ENCODE measurements at regions not wholly inside any gene's neighbourhood (a gene's known extent, or its start where the extent isn't known, plus 50 kb on each side); places are given as distances from the start of the nearest gene placed in this dataset.

GRCh38 chr2:107625982-107626381 is 200.7 kb upstream of the RGPD4 start:
- H3K27ac Mint-ChIP-seq (ENCODE audit: low read depth, unreplicated experiment): no peak overlapping the region
- peaks cover 19% of the 10 kb centered on the region for H3K9me3 Mint-ChIP-seq (ENCODE audit: unreplicated experiment)
- no peaks in the 10 kb centered on the region for H3K4me1 Mint-ChIP-seq (ENCODE audit: insufficient read depth, unreplicated experiment)
- H3K36me3 Mint-ChIP-seq (ENCODE audit: insufficient read depth, unreplicated experiment): no peaks in the 10 kb centered on the region
- H3K27me3 Mint-ChIP-seq (ENCODE audit: insufficient read depth, unreplicated experiment): no peaks in the 10 kb centered on the region
- no peak for TF ChIP-seq CTCF (IDR thresholded peaks at IDR 0.05; ENCODE audit: unreplicated experiment)
- H3K4me3 Mint-ChIP-seq (ENCODE audit: unreplicated experiment): no peak overlapping the region
- POLR2A ChIA-PET: no interaction called here
- DNase-seq (ENCODE audit: unreplicated experiment): no peak
- CTCF ChIA-PET: no interaction called here
- BruUV-seq (replicated peaks): no TSS peak
- intact Hi-C loops (cut with micrococcal nuclease): no loop called here

- Mint-ChIP-seq H3K4me1 (ENCODE audit: insufficient read depth, unreplicated experiment) (no peaks in the 10 kb centered on the region), H3K36me3 (ENCODE audit: insufficient read depth, unreplicated experiment) (no peaks in the 10 kb centered on the region), H3K27me3 (ENCODE audit: insufficient read depth, unreplicated experiment) (no peaks in the 10 kb centered on the region), H3K27ac (ENCODE audit: low read depth, unreplicated experiment) (no peak overlapping the region), H3K4me3 (ENCODE audit: unreplicated experiment) (no peak overlapping the region), H3K9me3 (ENCODE audit: unreplicated experiment) (peaks cover 19% of the 10 kb centered on the region)
- no peak for TF ChIP-seq CTCF (IDR thresholded peaks at IDR 0.05; ENCODE audit: unreplicated experiment)
- ChIA-PET CTCF (no interaction called here), POLR2A (no interaction called here)
- no TSS peak for BruUV-seq (replicated peaks)
- no peak for DNase-seq (ENCODE audit: unreplicated experiment)
- intact Hi-C loops (cut with micrococcal nuclease): no loop called here
Measured at GRCh38 chr2:107627164-107627563, 199.5 kb upstream of the RGPD4 start.

GRCh38 chr2:107627926-107628325 is 198.8 kb upstream of the RGPD4 start:
- H3K27me3 Mint-ChIP-seq (ENCODE audit: insufficient read depth, unreplicated experiment): no peaks in the 10 kb centered on the region

GRCh38 chr2:107633580-107634147 is 193.0 kb upstream of the RGPD4 start:
- H3K4me1 Mint-ChIP-seq (ENCODE audit: insufficient read depth, unreplicated experiment): peaks cover 16% of the 10 kb centered on the region
- peak; percentile 88 for DNase-seq (ENCODE audit: unreplicated experiment)
- no peak for TF ChIP-seq CTCF (IDR thresholded peaks at IDR 0.05; ENCODE audit: unreplicated experiment)
- H3K27ac Mint-ChIP-seq (ENCODE audit: low read depth, unreplicated experiment): peak overlapping the region; percentile 44
- POLR2A ChIA-PET: interaction anchor here (1.0 kb wide), 1 partner anchor 14 kb away, joined by 3 read pairs; no protein-coding TSS in a partner anchor
- no peak overlapping the region for H3K4me3 Mint-ChIP-seq (ENCODE audit: unreplicated experiment)
- no TSS peak for BruUV-seq (replicated peaks)
- intact Hi-C loops (cut with micrococcal nuclease): loop anchor here (5.0 kb wide), 1 partner anchor 46 kb away; no protein-coding TSS in a partner anchor
- CTCF ChIA-PET: interaction anchor here (0.6 to 0.7 kb wide), 2 partner anchors 13 to 670 kb away, joined by 3 read pairs; no protein-coding TSS in a partner anchor
- peaks cover 11% of the 10 kb centered on the region for H3K9me3 Mint-ChIP-seq (ENCODE audit: unreplicated experiment)
- no peaks in the 10 kb centered on the region for H3K27me3 Mint-ChIP-seq (ENCODE audit: insufficient read depth, unreplicated experiment)
- no peaks in the 10 kb centered on the region for H3K36me3 Mint-ChIP-seq (ENCODE audit: insufficient read depth, unreplicated experiment)

More at GRCh38 chr2:107627926-107628325, 198.8 kb upstream of the RGPD4 start:
- intact Hi-C loops (cut with micrococcal nuclease): no loop called here
- ChIA-PET POLR2A (no interaction called here), CTCF (no interaction called here)
- Mint-ChIP-seq H3K27ac (ENCODE audit: low read depth, unreplicated experiment) (no peak overlapping the region), H3K36me3 (ENCODE audit: insufficient read depth, unreplicated experiment) (no peaks in the 10 kb centered on the region), H3K4me1 (ENCODE audit: insufficient read depth, unreplicated experiment) (no peaks in the 10 kb centered on the region), H3K9me3 (ENCODE audit: unreplicated experiment) (peaks cover 19% of the 10 kb centered on the region), H3K4me3 (ENCODE audit: unreplicated experiment) (no peak overlapping the region)
- DNase-seq (ENCODE audit: unreplicated experiment): no peak
- no TSS peak for BruUV-seq (replicated peaks)
- TF ChIP-seq CTCF (IDR thresholded peaks at IDR 0.05; ENCODE audit: unreplicated experiment): no peak

All from MCF 10A (cell line).